ENCODE measurements at regions not wholly inside any gene's neighbourhood (a gene's known extent, or its start where the extent isn't known, plus 50 kb on each side); places are given as distances from the start of the nearest gene placed in this dataset.

- no peak overlapping the region for H3K56ac ChIP-seq (ENCODE audit: extremely low read depth, insufficient read depth, low read length)
- H4K5ac ChIP-seq (ENCODE audit: low read depth, low read length): no peak overlapping the region
- no peak overlapping the region for H4K8ac ChIP-seq (ENCODE audit: low read depth in 2 of 2, low read length in 2 of 2)
- peak; percentile 4 for DNase-seq
- H3K4me1 ChIP-seq (ENCODE audit: control insufficient read depth, insufficient read depth, low read length): no peaks in the 10 kb centered on the region
- no peak overlapping the region for H3K23ac ChIP-seq (ENCODE audit: low read depth, low read length)
- no peak overlapping the region for H2BK120ac ChIP-seq (ENCODE audit: low read depth, low read length)
- ChIA-PET POLR2A (ENCODE audit: unreplicated experiment) (no interaction called here), CTCF (no interaction called here)
- no peak overlapping the region for H4K91ac ChIP-seq (ENCODE audit: insufficient read depth, low read depth, low read length)
- H2AK9ac ChIP-seq (replicated peaks; ENCODE audit: low read depth, low read length, poor library complexity): no peak overlapping the region
- H3K14ac ChIP-seq (replicated peaks; ENCODE audit: low read depth, low read length): no peak overlapping the region
- H3K9ac ChIP-seq (ENCODE audit: low read depth, low read length): no peak overlapping the region
- no peak overlapping the region for H2BK15ac ChIP-seq (ENCODE audit: low read depth, low read length)
- H2AK5ac ChIP-seq (ENCODE audit: low read depth, low read length): no peak overlapping the region
- H3K9me3 ChIP-seq (ENCODE audit: control insufficient read depth, insufficient read depth, low read length): no peaks in the 10 kb centered on the region
- BruUV-seq (replicated peaks): no TSS peak
- TF ChIP-seq MAZ (IDR thresholded peaks at IDR 0.05; ENCODE audit: borderline replicate concordance, low read depth, low read length) (no peak), CHD1 (IDR thresholded peaks at IDR 0.05; ENCODE audit: low read depth, low read length) (no peak), POLR2A (IDR thresholded peaks at IDR 0.05; ENCODE audit: low read depth, low read length) (no peak), SMC3 (IDR thresholded peaks at IDR 0.05; ENCODE audit: low read depth, low read length) (no peak), FOS (IDR thresholded peaks at IDR 0.05; ENCODE audit: low read depth, low read length) (no peak)
- intact Hi-C loops (cut with micrococcal nuclease) (no loop called here), in situ Hi-C loops (cut with MboI; ENCODE audit: low sequenced_read_pairs) (no loop called here), dilution Hi-C loops (cut with HindIII; ENCODE audit: low sequenced_read_pairs, unreplicated experiment) (no loop called here)
- H3K79me1 ChIP-seq (ENCODE audit: low read depth in 1 of 2, low read length in 2 of 2): no peaks in the 10 kb centered on the region
- H2AFZ ChIP-seq (replicated peaks; ENCODE audit: low read length, poor library complexity): no peak overlapping the region
- no peak overlapping the region for H3K18ac ChIP-seq (ENCODE audit: low read depth, low read length)
- H2BK20ac ChIP-seq (ENCODE audit: low read depth, low read length): no peak overlapping the region
- no peaks in the 10 kb centered on the region for H3K9me1 ChIP-seq (ENCODE audit: insufficient read depth, low read length)
- H3K36me3 ChIP-seq (ENCODE audit: control insufficient read depth, insufficient read depth, low read length): no peaks in the 10 kb centered on the region
- ATAC-seq (ENCODE audit: low read depth): no peak
- no peak overlapping the region for H3K4me3 ChIP-seq (ENCODE audit: insufficient read depth, low read depth, low read length)
- H3K4ac ChIP-seq (ENCODE audit: low read depth, low read length): no peak overlapping the region
- H3K4me2 ChIP-seq (ENCODE audit: low read depth, low read length): no peak overlapping the region
- H3K27ac ChIP-seq (ENCODE audit: insufficient read depth, low read length): no peak overlapping the region
- no peaks in the 10 kb centered on the region for H4K20me1 ChIP-seq (ENCODE audit: insufficient read depth, low read length)
- H2BK5ac ChIP-seq (ENCODE audit: low read depth, low read length, poor library complexity, severe bottlenecking): no peak overlapping the region
- H3K27me3 ChIP-seq (ENCODE audit: control insufficient read depth, insufficient read depth, low read length): no peaks in the 10 kb centered on the region
Measured at GRCh38 chr13:47184321-47184720, 287.5 kb upstream of the HTR2A start.
